ENCODE measurements at regions not wholly inside any gene's neighbourhood (a gene's known extent, or its start where the extent isn't known, plus 50 kb on each side); places are given as distances from the start of the nearest gene placed in this dataset.
"Not testable (repeated sequence)": the region's sequence is repeated elsewhere in the genome, so short reads cannot be mapped to it uniquely, and the experiment has no call there.

DNA sequence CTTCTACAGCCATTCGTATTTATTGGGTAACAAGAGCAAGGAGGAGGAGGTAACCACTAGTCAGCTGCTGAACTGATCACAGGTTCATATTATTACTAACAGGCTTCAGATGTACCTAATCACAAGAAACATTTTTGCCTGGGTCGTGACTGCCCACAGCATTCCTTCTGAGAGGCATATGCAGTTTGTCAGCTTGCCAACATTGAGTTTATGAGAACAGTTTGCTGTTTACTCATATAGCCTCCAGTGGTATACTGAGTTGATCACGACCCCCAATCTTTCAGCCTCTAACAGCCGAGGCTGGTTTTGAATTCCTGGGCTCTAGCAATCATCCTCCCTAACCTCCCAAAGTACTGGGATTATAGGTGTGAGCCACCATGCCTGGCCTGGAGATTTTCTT is 693.6 kb downstream of the TLE1 start:
- Mint-ChIP-seq H3K4me1 (no peaks in the 10 kb centered on the region), H3K9me3 (no peaks in the 10 kb centered on the region), H3K36me3 (no peaks in the 10 kb centered on the region), H3K27ac (no peak overlapping the region), H3K4me3 (no peak overlapping the region), H3K27me3 (peaks cover 24% of the 10 kb centered on the region)
- ATAC-seq, result no peak

DNA sequence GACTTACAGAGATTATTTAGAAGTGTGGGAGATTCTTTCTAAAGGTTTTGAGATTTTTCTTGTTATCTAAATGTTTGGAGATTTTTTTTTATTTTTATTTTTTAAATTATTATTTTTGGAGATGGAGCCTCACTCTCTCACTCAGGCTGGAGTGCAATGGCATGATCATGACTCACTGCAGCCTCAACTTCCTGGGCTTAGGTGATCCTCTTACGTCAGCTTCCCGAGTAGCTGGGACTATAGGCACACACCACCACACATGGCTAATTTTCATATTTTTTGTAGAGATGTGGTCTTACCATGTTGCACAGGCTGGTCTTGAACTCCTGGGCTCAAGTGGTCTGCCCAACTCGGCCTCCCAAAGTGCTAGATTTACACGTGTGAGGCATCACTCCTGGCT is 694.5 kb downstream of the TLE1 start:
- H3K36me3 Mint-ChIP-seq, result no peaks in the 10 kb centered on the region
- no peaks in the 10 kb centered on the region for H3K4me1 Mint-ChIP-seq
- H3K4me3 Mint-ChIP-seq, result no peak overlapping the region
- no peaks in the 10 kb centered on the region for H3K9me3 Mint-ChIP-seq
- H3K27me3 Mint-ChIP-seq, result peaks cover 16% of the 10 kb centered on the region
- H3K27ac Mint-ChIP-seq, result no peak overlapping the region
- ATAC-seq, result no peak

DNA sequence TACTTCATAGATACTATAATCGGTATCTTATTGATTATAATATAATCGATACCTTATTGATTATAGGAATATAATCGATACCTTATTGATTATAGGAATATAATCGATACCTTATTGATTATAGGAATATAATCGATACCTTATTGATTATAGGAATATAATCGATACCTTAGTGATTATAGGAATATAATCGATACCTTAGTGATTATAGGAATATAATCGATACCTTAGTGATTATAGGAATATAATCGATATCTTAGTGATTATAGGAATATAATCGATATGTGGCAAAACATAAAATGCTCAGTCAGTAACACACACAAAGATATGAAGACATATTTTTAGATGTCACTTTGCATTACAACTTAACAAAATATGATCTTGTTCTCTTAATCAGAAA is 703.8 kb downstream of the TLE1 start:
- not testable (repeated sequence) for H3K4me1 Mint-ChIP-seq, H3K27me3 Mint-ChIP-seq, H3K9me3 Mint-ChIP-seq, ATAC-seq, H3K36me3 Mint-ChIP-seq, H3K27ac Mint-ChIP-seq, H3K4me3 Mint-ChIP-seq

DNA sequence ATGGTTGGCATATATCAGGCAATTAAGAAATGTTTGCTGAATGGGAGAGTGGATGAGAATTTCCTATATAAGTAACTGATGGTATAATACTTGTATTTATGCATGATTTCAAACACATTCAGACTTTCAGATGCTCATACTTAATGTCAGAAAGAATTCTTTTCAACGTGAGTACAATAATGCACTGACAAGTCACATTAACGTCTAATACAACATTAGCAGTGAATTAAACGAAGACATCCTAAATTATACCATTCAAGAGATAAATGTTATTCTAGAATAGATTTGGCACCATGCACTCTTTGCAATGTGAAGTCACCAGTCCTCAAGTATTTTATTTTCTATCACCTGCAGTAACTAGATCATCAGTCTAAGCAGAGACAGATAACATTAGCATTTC is 712.9 kb downstream of the TLE1 start:
- Mint-ChIP-seq H3K4me3 (no peak overlapping the region), H3K36me3 (no peaks in the 10 kb centered on the region), H3K4me1 (no peaks in the 10 kb centered on the region), H3K27ac (no peak overlapping the region), H3K9me3 (peaks cover 21% of the 10 kb centered on the region), H3K27me3 (no peaks in the 10 kb centered on the region)
- no peak for ATAC-seq

DNA sequence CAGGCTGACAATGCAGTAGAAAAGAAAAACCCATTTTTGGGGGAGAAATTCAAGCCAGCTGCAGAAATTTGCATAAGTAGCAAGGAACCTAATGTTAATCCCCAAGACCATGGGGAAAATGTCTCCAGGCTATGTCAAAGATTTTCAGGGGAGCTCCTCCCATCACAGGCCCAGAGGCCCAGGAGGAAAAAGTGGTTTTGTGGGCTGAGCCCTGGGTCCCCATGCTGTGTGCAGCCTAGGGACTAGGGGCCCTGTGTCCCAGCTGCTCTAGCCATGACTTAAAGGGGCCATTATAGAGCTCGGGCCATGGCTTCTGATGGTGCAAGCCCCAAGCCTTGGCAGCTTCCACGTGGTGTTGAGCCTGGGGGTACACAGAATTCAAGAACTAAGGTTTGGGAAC is 719.0 kb downstream of the TLE1 start:
- H3K36me3 Mint-ChIP-seq, H3K27me3 Mint-ChIP-seq, H3K4me1 Mint-ChIP-seq, H3K27ac Mint-ChIP-seq, H3K4me3 Mint-ChIP-seq, ATAC-seq: not testable (repeated sequence)
- peaks cover 16% of the 10 kb centered on the region for H3K9me3 Mint-ChIP-seq

DNA sequence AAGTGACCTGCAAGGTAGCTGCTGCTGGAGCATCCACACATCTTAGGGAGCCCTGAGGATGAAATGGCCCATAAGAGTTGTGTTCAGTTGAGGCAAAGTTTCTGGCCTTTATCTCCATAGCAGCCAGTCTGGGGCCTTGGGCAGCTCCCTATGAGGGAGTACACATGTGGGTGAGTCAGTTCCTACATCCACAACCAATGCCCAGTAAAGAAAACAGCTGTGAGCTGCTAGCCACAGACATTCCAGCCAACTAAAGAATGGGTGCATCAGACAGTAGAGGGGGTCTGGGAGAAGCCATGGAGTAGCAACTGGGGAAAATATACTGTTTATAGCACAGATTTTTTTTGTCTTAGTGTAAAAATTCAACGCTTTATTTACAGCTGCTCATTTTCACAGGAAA is 720.7 kb downstream of the TLE1 start:
- Mint-ChIP-seq H3K27me3 (no peaks in the 10 kb centered on the region), H3K36me3 (no peaks in the 10 kb centered on the region), H3K4me1 (no peaks in the 10 kb centered on the region), H3K9me3 (peaks cover 8% of the 10 kb centered on the region), H3K27ac (no peak overlapping the region), H3K4me3 (no peak overlapping the region)
- ATAC-seq, result no peak

DNA sequence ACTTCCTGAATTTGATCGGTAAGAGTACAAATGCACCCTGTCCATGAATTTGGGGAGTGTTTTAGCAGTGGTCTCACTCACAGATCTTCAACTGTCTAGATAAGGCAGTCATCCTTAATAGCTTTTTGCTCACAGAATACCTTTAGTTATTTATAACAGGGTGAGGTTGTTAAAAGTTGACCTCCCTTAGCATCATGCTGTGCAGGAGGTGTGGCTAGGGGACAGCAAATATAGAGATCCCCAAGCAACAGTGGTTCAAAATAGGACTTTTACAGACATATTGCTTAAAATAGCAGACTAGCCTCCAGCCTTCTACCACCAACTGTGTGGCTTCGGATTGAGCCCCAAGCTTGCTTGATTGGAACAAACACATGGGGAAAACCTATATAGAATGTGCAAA is 724.4 kb downstream of the TLE1 start:
- no peak overlapping the region for H3K27ac Mint-ChIP-seq
- no peaks in the 10 kb centered on the region for H3K36me3 Mint-ChIP-seq
- H3K4me1 Mint-ChIP-seq, result no peaks in the 10 kb centered on the region

DNA sequence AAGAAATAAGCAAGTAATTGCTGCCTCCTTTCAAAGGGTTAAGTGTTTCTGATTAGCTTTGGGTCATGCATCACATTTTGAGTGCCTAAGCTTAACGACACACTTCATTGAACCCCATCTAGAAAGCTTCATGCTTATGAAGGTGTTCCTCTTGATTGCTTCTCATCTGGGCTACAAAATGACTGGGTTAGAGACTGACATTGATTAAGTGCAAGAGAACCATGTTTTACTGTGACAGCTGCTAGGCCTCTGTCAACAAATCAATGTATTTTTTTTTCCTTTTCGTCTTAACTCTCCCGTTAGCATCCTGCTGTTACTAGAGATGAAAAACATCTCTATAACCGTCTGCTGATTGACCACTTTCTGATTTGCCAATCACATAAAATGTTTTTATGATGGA is 725.0 kb downstream of the TLE1 start:
- Mint-ChIP-seq H3K27me3 (no peaks in the 10 kb centered on the region), H3K9me3 (peaks cover 5% of the 10 kb centered on the region), H3K4me3 (no peak overlapping the region), H3K27ac (no peak overlapping the region), H3K4me1 (no peaks in the 10 kb centered on the region), H3K36me3 (no peaks in the 10 kb centered on the region)
- no peak for ATAC-seq

More for the DNA sequence above, 724.4 kb downstream of the TLE1 start:
- Mint-ChIP-seq H3K27me3 (no peaks in the 10 kb centered on the region), H3K4me3 (no peak overlapping the region), H3K9me3 (peaks cover 7% of the 10 kb centered on the region)
- ATAC-seq, result no peak

DNA sequence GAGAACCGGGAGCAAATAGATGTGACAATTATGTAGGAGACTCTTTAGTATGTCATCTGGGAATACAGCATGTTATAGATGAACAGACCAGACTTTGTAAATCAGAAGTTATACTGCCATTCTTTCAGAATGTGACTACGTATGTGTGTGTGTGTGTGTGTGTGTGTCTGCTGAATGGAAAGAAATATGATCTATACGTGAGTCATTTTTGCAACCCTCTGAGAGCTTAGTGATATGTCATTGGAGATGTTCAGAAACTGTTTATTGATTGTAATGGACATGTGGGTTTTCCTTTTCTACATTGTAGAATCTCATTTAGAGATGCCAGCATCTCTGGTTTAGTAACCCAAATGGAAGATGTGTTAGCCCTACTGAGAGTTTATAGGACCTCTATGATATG is 731.5 kb downstream of the TLE1 start:
- no peak for ATAC-seq
- Mint-ChIP-seq H3K36me3 (no peaks in the 10 kb centered on the region), H3K4me1 (no peaks in the 10 kb centered on the region), H3K27ac (no peak overlapping the region), H3K4me3 (no peak overlapping the region), H3K27me3 (no peaks in the 10 kb centered on the region), H3K9me3 (peaks cover 5% of the 10 kb centered on the region)

DNA sequence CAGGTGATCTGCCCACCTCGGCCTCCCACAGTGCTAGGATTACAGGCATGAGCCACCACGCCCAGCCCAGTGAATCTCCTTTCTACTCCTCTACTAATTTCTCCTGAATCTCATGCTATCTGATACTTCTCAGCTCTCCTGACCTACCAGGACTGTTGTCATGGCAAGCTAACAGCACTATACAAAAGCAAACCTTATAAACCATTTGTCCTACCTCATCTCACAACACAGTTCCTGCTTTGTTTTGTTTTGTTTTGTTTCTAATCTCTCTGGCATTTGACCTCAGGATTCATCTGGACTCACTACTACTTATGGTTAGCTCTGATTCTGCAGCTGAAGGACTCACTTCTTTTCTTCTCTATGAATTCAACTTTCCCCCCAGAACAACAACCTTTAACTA is 734.8 kb downstream of the TLE1 start:
- Mint-ChIP-seq H3K27ac (no peak overlapping the region), H3K27me3 (no peaks in the 10 kb centered on the region), H3K4me1 (no peaks in the 10 kb centered on the region), H3K9me3 (no peaks in the 10 kb centered on the region), H3K36me3 (no peaks in the 10 kb centered on the region), H3K4me3 (no peak overlapping the region)
- ATAC-seq, result no peak

DNA sequence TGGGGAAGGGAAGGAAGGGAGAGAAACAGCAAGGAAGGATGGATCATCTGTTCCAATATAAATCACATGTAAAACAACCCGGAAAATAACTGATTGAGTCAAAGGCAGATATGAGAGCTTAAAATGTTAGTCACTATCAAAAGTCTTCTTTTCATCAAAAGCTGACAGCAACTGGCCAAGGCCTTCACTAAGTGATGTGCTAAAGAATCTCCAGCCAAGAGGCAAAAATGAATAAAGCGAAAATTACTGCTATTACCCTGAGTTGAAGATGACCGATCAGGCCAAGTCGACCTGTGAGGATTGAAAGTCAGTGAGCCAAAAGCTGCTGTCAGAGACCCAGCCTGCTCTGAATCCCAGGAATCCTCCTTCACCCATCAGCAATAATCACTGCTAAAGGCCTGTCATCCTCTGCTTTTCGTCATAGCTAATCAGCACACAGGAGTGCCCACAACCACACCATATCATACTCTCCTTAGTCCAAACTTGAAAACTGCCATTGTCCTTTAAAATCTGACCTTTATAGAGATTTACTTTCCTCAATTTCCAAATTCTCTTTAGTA is 736.9 kb downstream of the TLE1 start:
- no peak for ATAC-seq
- H3K4me3 Mint-ChIP-seq, result no peak overlapping the region
- H3K4me1 Mint-ChIP-seq, result no peaks in the 10 kb centered on the region
- no peaks in the 10 kb centered on the region for H3K9me3 Mint-ChIP-seq
- H3K36me3 Mint-ChIP-seq, result no peaks in the 10 kb centered on the region
- no peaks in the 10 kb centered on the region for H3K27me3 Mint-ChIP-seq
- no peak overlapping the region for H3K27ac Mint-ChIP-seq

DNA sequence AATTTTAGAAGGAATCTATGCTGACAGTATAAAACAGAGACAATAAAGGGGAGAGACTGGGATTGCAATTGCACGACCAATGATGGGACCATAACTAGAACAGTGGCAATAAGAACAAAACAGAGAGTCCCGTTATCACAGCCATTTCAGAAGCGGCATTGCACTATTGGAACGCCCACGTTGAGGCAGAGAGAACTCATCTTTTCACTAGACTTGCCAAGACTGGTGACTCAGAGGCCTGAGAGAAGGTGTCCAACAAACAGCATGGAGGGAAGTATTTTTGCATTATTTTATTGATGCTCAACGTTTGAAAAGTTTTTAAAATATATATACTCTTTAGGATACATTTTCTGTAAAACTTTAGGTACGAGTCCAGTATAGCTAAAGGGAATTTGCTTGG is 737.7 kb downstream of the TLE1 start:
- Mint-ChIP-seq H3K4me1 (no peaks in the 10 kb centered on the region), H3K4me3 (no peak overlapping the region), H3K9me3 (no peaks in the 10 kb centered on the region), H3K27ac (no peak overlapping the region), H3K27me3 (no peaks in the 10 kb centered on the region), H3K36me3 (no peaks in the 10 kb centered on the region)
- no peak for ATAC-seq

DNA sequence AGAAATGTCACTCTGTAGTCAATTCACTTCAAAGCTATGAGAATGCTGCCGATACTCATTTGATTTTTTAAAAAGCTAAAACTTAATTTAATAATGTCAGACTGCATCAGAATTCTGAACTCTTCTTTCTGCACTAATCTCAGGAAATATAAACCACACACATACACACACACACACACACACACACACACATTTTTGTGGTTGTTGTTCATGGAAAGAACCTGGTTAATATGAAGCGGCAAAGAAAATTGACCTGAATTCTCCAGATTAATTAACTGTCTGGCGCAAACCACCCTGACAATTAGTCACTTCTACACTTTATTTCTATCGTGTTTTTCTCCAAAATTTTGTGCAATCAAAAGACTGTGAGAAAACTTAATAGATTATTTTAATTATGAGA is 740.5 kb downstream of the TLE1 start:
- Mint-ChIP-seq H3K27ac (no peak overlapping the region), H3K9me3 (no peaks in the 10 kb centered on the region), H3K4me3 (no peak overlapping the region), H3K36me3 (no peaks in the 10 kb centered on the region), H3K4me1 (no peaks in the 10 kb centered on the region), H3K27me3 (no peaks in the 10 kb centered on the region)
- no peak for ATAC-seq

DNA sequence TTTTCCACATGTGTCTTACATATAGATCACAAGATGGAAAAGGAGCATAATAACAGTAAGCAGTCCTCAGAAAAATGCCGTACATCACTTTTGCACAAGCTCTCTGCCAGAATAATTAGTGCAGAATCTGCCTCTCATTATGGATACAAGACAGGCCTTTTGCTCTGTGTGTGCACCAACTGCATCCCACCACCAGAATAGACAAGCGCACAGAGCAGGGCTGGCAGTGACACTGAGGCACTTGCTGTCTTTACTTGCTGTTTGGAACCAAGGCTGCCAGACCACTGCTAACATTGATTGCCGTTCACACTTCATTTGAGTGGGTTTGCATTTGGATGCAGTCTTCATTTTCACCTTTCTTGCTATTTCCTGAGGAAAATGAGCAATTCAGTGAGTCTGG is 741.3 kb downstream of the TLE1 start:
- Mint-ChIP-seq H3K9me3 (no peaks in the 10 kb centered on the region), H3K27me3 (no peaks in the 10 kb centered on the region), H3K4me1 (no peaks in the 10 kb centered on the region), H3K27ac (no peak overlapping the region), H3K4me3 (no peak overlapping the region), H3K36me3 (no peaks in the 10 kb centered on the region)
- ATAC-seq, result no peak

DNA sequence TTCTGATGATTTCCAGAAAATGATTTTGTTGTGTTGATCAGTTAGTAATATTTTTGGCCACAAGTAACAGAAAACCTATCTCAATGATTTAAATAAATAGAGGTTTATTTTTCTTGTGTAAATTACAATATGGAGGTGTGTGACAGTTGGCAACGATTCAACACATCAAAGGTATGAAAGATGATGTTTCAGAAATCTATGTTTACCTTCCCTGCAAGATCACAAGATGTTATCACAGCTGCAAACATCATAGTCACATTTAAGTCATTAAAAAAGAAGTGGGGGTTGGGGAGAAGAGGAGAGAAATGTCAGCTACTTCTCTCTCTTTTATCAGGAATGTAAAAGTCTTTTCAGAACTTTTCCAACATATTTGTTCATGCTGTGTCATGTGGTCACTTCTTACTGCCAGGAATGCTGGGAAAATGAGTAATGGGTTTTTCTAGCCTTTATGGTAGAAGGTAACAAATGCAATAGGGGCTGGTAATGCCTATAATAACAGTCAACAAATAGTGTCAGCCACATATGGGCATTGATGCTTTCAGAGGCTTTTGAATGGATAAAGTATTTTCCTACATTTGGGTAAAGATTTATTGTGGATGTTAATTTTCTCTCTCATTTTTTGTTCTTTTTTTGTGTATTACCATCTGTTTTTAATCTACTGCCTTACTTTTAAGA is 742.7 kb downstream of the TLE1 start:
- Mint-ChIP-seq H3K4me3 (no peak overlapping the region), H3K27ac (no peak overlapping the region), H3K9me3 (no peaks in the 10 kb centered on the region), H3K36me3 (no peaks in the 10 kb centered on the region), H3K27me3 (no peaks in the 10 kb centered on the region), H3K4me1 (no peaks in the 10 kb centered on the region)
- ATAC-seq, result no peak

DNA sequence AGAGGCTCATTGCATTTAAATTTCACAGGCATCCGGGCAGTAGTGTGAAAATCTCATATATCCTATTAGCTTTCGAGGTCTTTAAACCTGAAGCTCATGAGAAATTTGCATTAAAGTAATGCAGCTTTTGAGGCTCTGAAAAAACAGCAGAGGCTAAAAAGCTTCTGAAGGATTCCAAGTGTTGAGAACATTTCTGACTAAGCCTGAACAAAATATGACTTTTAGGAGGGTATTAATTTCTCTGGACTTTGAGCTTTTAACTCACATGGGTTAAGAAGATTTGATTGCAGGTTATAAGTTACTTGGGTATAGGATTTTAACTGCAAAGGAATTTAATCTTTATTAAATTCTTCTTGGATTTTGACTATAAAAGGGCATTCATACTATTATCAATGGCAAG is 743.9 kb downstream of the TLE1 start:
- Mint-ChIP-seq H3K36me3 (no peaks in the 10 kb centered on the region), H3K4me3 (no peak overlapping the region), H3K9me3 (no peaks in the 10 kb centered on the region), H3K27ac (no peak overlapping the region), H3K4me1 (no peaks in the 10 kb centered on the region), H3K27me3 (no peaks in the 10 kb centered on the region)
- ATAC-seq, result no peak

DNA sequence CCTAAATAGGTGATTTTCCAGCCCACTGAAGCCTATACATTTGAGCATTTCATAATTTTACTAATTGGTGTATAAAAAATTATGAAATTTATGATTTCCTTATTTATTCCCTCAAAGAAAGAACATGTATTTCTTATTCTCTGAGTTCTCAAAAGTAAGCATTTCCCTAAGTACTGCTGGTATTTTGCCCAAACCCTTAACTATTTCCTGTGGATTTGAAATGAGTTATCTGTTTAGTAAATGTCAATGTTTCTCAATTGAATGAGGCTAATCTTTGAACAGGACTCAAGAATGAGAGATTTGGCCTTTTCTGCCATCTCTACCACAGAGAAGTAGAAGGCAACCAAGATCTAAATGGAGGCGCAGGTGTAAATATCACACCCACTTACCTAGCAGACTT is 751.7 kb downstream of the TLE1 start:
- peaks cover under 1% of the 10 kb centered on the region for H3K4me1 Mint-ChIP-seq
- H3K4me3 Mint-ChIP-seq, result no peak overlapping the region
- no peaks in the 10 kb centered on the region for H3K9me3 Mint-ChIP-seq
- no peaks in the 10 kb centered on the region for H3K27me3 Mint-ChIP-seq
- H3K36me3 Mint-ChIP-seq, result no peaks in the 10 kb centered on the region
- no peak for ATAC-seq
- no peak overlapping the region for H3K27ac Mint-ChIP-seq
